ENCODE measurements at regions not wholly inside any gene's neighbourhood (a gene's known extent, or its start where the extent isn't known, plus 50 kb on each side); places are given as distances from the start of the nearest gene placed in this dataset.
"Not testable (repeated sequence)": the region's sequence is repeated elsewhere in the genome, so short reads cannot be mapped to it uniquely, and the experiment has no call there.

DNA sequence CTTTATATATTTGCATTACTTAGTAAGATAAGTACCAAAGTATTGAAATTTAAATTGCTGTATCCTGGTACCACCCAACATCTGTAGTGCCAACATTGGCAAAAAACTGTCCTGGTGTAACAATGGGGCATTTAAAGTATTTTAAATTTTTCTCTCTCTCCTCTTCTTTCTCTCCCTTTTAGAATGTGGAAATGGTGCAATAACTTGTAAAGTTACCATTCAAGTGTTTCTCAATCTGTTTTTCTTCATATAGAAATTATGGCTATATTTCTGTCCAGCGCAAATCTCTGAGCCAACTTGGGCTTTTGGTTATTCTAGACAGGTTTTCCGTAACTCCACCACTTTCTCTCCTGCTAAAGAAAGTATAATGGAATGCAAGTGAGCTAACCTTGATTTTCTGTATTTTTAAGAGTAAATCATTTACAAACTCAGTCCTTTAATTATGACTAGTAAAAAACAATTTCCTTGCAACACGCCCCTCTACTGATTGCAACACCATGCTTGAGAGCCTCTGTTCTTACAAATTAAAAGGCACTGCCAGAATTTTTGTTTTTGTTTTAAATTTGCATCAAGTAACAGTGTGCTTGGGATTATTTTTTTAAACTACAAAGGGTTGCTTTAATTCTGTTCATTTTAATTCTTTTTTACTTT, 324.2 kb upstream of the CITED2 start:
- TF ChIP-seq, protein P1, sequence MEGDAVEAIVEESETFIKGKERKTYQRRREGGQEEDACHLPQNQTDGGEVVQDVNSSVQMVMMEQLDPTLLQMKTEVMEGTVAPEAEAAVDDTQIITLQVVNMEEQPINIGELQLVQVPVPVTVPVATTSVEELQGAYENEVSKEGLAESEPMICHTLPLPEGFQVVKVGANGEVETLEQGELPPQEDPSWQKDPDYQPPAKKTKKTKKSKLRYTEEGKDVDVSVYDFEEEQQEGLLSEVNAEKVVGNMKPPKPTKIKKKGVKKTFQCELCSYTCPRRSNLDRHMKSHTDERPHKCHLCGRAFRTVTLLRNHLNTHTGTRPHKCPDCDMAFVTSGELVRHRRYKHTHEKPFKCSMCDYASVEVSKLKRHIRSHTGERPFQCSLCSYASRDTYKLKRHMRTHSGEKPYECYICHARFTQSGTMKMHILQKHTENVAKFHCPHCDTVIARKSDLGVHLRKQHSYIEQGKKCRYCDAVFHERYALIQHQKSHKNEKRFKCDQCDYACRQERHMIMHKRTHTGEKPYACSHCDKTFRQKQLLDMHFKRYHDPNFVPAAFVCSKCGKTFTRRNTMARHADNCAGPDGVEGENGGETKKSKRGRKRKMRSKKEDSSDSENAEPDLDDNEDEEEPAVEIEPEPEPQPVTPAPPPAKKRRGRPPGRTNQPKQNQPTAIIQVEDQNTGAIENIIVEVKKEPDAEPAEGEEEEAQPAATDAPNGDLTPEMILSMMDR (IDR thresholded peaks at IDR 0.05), result no peak
- no peak for TF ChIP-seq ZFX (IDR thresholded peaks at IDR 0.05; ENCODE audit: borderline replicate concordance)
- no peak overlapping the region for H3K27ac ChIP-seq

DNA sequence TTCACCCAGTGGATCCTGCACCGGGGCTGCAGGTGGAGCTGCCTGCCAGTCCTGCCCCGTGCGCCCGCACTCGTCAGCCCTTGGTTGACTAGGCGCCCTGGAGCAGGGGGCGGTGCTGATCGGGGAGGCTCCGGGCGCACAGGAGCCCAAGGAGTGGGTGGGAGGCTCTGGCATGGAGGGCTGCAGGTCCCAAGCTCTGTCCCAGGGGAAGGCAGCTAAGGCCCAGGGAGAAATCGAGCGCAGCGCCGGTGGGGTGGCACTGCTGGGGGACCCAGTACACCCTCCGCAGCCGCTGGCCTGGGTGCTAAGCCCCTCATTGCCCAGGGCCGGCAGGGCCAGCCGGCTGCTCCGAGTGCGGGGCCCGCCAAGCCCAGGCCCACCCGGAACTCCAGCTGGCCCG, 323.4 kb upstream of the CITED2 start:
- not testable (repeated sequence) for H3K27ac ChIP-seq

DNA sequence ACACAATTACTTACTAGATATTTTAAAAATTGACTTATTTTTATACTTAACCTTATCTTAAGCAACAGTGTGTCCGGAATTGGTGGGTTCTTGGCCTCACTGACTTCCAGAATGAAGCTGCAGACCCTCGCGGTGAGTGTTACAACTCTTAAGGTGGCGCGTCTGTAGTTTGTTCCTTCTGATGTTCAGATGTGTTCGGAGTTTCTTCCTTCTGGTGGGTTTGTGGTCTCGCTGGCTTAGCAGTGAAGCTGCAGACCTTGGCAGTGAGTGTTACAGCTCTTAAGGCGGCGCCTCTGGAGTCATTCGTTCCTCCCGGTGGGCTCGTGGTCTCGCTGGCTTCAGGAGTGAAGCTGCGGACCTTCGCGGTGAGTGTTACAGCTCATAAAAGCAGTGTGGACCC, 322.5 kb upstream of the CITED2 start:
- not testable (repeated sequence) for H3K27ac ChIP-seq

DNA sequence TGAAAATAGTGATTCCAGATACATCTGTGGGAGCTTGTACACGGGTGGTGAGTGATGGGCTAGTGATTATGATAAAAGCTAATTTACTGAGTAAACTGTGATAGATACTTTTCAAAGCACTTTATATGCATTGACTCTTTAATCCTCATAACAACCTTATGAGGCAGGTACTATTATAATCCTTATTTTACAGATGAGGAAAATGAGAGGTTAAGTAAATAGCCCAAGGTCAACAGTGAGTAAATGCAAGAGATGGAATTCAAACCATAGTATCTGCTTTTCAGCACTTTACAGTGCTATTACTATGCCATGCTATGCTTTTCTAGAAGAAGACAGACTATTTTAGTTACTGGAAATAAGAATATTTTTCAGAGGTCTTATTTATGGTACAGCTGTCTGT, 320.9 kb upstream of the CITED2 start:
- no peak overlapping the region for H3K27ac ChIP-seq
- no peak for TF ChIP-seq ZFX (IDR thresholded peaks at IDR 0.05; ENCODE audit: borderline replicate concordance)
- TF ChIP-seq, protein P1 (IDR thresholded peaks at IDR 0.05), result no peak

DNA sequence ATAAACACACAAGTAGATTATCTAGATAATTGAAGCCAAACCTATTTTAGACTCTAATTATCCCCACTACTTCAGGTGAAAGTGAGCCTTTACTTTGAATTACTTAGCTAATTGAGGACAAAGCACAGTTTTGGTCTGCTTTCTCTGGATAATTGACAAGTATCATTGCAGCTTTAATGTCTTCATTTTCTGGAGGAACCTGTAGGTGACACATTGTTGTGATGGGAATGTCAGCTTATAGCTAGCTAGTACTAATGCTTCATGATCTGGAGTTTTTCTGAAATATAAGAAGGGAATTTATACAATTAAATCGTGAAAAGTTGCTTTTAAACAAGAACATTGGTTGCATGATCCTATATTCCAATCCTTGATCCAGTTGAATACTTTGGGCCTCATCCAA, 319.3 kb upstream of the CITED2 start:
- H3K27ac ChIP-seq, result no peak overlapping the region
- TF ChIP-seq ZFX (IDR thresholded peaks at IDR 0.05; ENCODE audit: borderline replicate concordance), result no peak
- TF ChIP-seq, protein P1 (IDR thresholded peaks at IDR 0.05), result no peak

DNA sequence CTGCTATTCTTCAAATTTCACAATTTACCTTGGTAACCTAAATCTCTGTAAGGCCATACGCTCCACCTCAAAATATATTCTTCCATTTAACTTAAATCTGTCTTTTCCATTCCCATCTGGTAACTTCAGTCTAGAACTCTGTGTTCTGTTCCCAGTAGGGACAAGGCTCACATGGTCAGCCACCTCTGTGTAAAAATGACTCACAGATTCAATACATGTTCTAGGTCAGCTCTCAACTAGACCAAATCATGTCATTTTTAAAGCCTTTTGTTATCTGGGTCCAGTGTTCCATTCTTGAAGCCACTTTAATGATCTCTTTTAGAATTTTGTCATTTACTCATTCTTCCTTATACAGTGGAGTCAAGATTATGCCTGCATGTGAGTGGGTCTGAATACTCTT, 315.6 kb upstream of the CITED2 start:
- H3K27ac ChIP-seq, result no peak overlapping the region
- TF ChIP-seq ZFX (IDR thresholded peaks at IDR 0.05; ENCODE audit: borderline replicate concordance), result no peak
- TF ChIP-seq, protein P1 (IDR thresholded peaks at IDR 0.05), result no peak

DNA sequence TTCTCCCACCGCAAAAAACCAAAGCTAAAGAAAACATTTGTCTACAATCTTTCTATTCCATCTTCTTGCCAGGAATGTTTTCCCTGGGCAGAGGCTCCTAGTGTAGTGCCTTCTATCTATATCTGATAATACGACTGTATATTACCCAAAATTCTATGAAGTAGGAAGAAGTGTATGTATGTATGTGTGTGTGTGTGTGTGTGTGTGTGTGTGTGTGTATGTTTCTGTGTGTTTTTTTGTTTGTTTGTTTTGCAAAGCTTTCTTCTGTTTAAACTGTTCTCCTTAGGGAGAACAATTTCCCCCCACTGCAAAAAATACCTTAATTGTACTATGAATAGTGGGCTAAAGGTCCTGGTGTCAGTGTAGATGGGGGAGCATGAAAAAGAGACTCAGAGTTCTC, 312.6 kb upstream of the CITED2 start:
- no peak overlapping the region for H3K27ac ChIP-seq
- TF ChIP-seq, protein P1 (IDR thresholded peaks at IDR 0.05), result no peak
- TF ChIP-seq ZFX (IDR thresholded peaks at IDR 0.05; ENCODE audit: borderline replicate concordance), result no peak

DNA sequence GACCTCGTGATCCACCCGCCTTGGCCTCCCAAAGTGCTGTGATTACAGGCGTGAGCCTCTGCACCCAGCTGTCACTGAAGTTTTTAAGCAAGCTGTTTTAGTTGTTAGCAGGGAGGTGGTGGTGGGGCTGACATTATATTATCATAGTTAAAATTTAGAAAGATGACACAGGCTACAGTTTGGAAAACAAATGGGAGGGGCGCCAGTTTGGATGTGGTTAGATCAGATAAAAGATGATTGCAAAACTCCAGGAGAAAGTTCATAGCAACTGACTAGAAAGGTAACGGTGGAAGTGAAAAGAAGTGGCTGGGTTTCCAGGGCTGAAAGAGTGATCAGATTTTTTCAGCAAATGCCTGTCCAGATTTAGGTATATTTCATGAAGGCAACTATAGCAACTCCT, 311.9 kb upstream of the CITED2 start:
- no peak overlapping the region for H3K27ac ChIP-seq
- TF ChIP-seq ZFX (IDR thresholded peaks at IDR 0.05; ENCODE audit: borderline replicate concordance), result no peak
- TF ChIP-seq, protein P1 (IDR thresholded peaks at IDR 0.05), result no peak
